K562 (cell line): ENCODE measurements at regions not wholly inside any gene's neighbourhood (a gene's known extent, or its start where the extent isn't known, plus 50 kb on each side); places are given as distances from the start of the nearest gene placed in this dataset.

Experiments used
- BHLHE40 ChIP-seq: IDR thresholded peaks from 2 replicates; pipeline ENCODE4 v1.6.1; 2011; ENCODE audit warnings: low read length, improper control_type of control experiment
- CCNT2 ChIP-seq: IDR thresholded peaks from 2 replicates; pipeline ENCODE4 v1.6.1; 2011; ENCODE audit warnings: borderline replicate concordance, low read depth, mild to moderate bottlenecking, moderate library complexity, mixed read lengths, low read length; ENCODE audit not compliant: insufficient read length; ENCODE audit errors: extremely low read depth
- HNRNPK ChIP-seq: fragments of 200-400 bp; formaldehyde crosslinking; IDR thresholded peaks from one replicate; pipeline ENCODE4 v1.6.1; 2018; ENCODE audit warnings: mild to moderate bottlenecking, low read depth, low read length; ENCODE audit not compliant: poor library complexity, severe bottlenecking
- NCOA1 ChIP-seq: fragments of 450-650 bp; IDR thresholded peaks from 2 replicates; pipeline ENCODE4 v1.6.1; 2016; ENCODE audit warnings: low read depth
- NR2C1 ChIP-seq, 2 experiments: fragments of 450-650 bp; IDR thresholded peaks; 2 replicates each; pipeline ENCODE4 v1.6.1; 2017; ENCODE audit warnings: mild to moderate bottlenecking in 2 of 2, antibody characterized with exemption in 1 of 2, inconsistent platforms in 1 of 2, missing compliant biosample characterization in 1 of 2, missing genetic modification characterization in 1 of 2
- NR4A1 ChIP-seq, 2 experiments: fragments of 250-450 bp in 1 of 2; fragments of 450-650 bp in 1 of 2; sonication (Bioruptor Pico) in 1 of 2; IDR thresholded peaks; 2 replicates each; pipeline versions ENCODE4 v1.4.0 to v1.6.1; 2016 to 2020; ENCODE audit warnings: mild to moderate bottlenecking in 2 of 2, missing compliant biosample characterization in 1 of 2, missing genetic modification characterization in 1 of 2, moderate library complexity in 1 of 2
- SETDB1 ChIP-seq: IDR thresholded peaks from one replicate; pipeline ENCODE4 v1.6.1; 2012; ENCODE audit warnings: low read length, control low read depth, inconsistent platforms
- SNAPC5 ChIP-seq: fragments of 250-450 bp; sonication (Bioruptor Pico); IDR thresholded peaks from 2 replicates; pipeline ENCODE4 v1.8.0; 2021; ENCODE audit warnings: moderate library complexity, mild to moderate bottlenecking, inconsistent platforms
- USF1 ChIP-seq: sonication (generic); formaldehyde crosslinking; IDR thresholded peaks from 2 replicates; pipeline ENCODE4 v1.9.0; 2022; ENCODE audit warnings: mild to moderate bottlenecking, missing genetic modification reagents
- ZBTB2 ChIP-seq: fragments of 450-650 bp; IDR thresholded peaks from 2 replicates; pipeline ENCODE4 v1.6.1; 2016; ENCODE audit warnings: antibody characterized with exemption
- ZC3H11A ChIP-seq: IDR thresholded peaks from 2 replicates; pipeline ENCODE4 v1.6.1; 2012; ENCODE audit warnings: low read depth, low read length, improper control_type of control experiment
- ZHX1 ChIP-seq: fragments of 150-350 bp; conservative IDR thresholded peaks from 2 replicates; pipeline ENCODE4 v1.6.1; 2014; ENCODE audit warnings: low read length
- ZKSCAN3 ChIP-seq: fragments of 250-450 bp; sonication (Bioruptor Pico); IDR thresholded peaks from 2 replicates; pipeline ENCODE4 v1.4.0; 2020
- ZNF318 ChIP-seq, 2 experiments: fragments of 450-650 bp; IDR thresholded peaks; 2 replicates each; pipeline ENCODE4 v1.6.1; 2016; ENCODE audit warnings: mild to moderate bottlenecking in 2 of 2, borderline replicate concordance in 1 of 2, low read depth in 1 of 2, moderate library complexity in 1 of 2
- ZNF699 ChIP-seq: fragments of 250-450 bp; sonication (Bioruptor Pico); IDR thresholded peaks from 2 replicates; pipeline ENCODE4 v1.8.0; 2021; ENCODE audit warnings: mild to moderate bottlenecking, moderate library complexity; ENCODE audit not compliant: insufficient replicate concordance

GRCh38 chr10:21181451-21181850, 284.3 kb upstream of the NEBL start (continued):
- TF ChIP-seq NR2C1 (IDR thresholded peaks at IDR 0.05) (no peak), NR2C1 (tag; IDR thresholded peaks at IDR 0.05) (0 out of 2 replicates have a peak, but pooled peaks have one; percentile 12), SNAPC5 (CRISPR knock-in tag) (no peak), ZHX1 (no peak), SETDB1 (no peak), NR4A1 (CRISPR knock-in tag; IDR thresholded peaks at IDR 0.05) (no peak), NR4A1 (tag; IDR thresholded peaks at IDR 0.05) (no peak), USF1 (CRISPR knock-in tag) (peak; percentile 59), NCOA1 (no peak), ZNF699 (no peak), BHLHE40 (no peak), CCNT2 (no peak), ZKSCAN3 (CRISPR knock-in tag) (no peak), ZC3H11A (no peak), ZNF318 (IDR thresholded peaks at IDR 0.05; ENCODE audit: borderline replicate concordance in 1 of 2, low read depth in 1 of 2) (no peak), ZBTB2 (no peak), HNRNPK (no peak)
